ENCODE measurements at regions not wholly inside any gene's neighbourhood (a gene's known extent, or its start where the extent isn't known, plus 50 kb on each side); places are given as distances from the start of the nearest gene placed in this dataset.
"Not testable (repeated sequence)": the region's sequence is repeated elsewhere in the genome, so short reads cannot be mapped to it uniquely, and the experiment has no call there.

DNA sequence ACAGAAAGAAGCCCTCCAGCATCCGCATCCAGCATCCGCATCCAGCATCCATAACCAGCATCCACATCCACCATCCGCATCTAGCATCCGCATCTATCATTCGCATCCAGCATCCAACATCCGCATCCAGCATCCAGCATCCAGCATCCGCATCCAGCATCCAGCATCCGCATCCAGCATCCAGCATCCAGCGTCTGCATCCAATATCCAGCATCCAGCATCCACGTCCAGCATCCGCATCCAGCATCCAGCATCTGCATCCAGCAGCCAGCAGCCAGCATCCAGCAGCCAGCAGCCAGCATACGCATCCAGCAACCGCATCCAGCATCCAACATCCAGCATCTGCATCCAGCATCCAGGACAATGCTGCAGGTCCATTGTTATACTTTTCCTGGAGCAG is 671.0 kb upstream of the C16orf82 start:
- no peak for DNase-seq

DNA sequence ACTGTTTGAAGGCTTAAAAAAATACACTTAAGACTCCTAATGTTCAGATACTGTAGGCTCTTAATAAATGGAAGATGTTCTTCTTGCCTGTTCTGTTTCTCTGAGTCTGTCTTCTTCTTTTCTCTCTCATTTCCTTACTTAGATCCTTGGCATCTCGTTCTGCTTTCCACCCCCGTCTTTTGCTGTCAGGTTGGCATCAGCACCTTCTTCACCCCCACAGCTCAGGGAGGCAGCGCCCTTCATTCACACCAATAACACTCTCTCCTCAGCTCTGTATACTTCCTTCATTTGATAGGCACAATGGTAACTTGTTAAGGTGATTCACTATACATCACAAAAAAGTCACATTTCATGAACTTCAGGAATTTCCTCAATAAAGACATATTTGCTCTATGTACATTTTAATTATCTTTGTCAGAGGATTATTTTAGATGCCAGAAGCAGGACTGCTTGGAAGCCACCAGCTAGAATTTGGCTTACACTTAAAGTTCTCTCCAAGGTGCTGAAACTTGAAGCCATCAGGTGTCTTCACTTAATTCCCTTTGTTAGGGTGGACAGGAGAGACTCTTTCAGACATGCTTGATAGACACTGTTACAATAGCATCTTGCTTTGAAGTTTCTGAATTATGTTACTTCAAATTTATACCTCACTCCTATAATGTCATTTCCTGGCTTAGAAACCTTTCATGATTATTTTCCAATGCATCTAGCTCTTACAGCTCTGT is 670.1 kb upstream of the C16orf82 start:
- DNase-seq = no peak

- DNase-seq = no peak
Measured at GRCh38 chr16:26413780-26414179, 652.9 kb upstream of the C16orf82 start.

- DNase-seq = not testable (repeated sequence)
Measured at GRCh38 chr16:26419458-26419857, 647.3 kb upstream of the C16orf82 start.

DNA sequence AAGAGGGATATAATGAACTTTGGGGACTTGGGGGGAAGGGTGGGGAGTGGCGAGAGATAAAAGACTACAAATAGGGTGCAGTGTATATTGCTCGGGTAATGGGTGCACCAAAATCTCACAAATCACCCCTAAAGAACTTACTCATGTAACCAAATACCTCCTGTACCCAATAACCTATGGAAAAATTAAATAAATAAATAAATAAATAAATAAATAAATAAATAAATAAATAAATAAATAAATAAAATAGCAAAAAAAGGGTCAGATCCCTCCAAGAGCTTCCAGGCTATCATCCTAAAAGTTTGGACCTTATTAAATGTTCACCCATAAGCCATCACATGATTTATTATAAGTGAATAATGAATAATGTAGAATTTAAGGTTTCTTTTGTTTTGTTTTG is 636.1 kb upstream of the C16orf82 start:
- DNase-seq = no peak

DNA sequence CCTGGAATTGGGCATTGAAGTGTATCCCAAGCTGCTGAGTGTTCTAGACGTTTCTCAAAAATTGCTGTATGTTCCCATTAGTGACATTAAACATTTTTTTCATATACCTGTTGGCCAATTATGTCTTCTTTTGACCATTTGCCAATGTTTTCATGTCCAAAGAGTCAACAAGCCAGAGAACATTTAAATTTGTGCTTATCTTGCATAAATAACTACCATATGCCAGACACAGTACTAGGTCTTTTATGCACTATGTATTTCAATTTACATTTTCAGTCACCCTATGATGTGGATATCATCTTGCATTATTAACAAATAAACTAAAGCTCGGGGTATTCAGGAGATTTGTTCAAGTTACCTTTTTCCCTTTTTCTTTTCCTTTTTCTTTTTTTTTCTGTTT is 632.9 kb upstream of the C16orf82 start:
- no peak for DNase-seq

GRCh38 chr16:26441178-26441577 is 625.5 kb upstream of the C16orf82 start:
- DNase-seq = no peak

DNA sequence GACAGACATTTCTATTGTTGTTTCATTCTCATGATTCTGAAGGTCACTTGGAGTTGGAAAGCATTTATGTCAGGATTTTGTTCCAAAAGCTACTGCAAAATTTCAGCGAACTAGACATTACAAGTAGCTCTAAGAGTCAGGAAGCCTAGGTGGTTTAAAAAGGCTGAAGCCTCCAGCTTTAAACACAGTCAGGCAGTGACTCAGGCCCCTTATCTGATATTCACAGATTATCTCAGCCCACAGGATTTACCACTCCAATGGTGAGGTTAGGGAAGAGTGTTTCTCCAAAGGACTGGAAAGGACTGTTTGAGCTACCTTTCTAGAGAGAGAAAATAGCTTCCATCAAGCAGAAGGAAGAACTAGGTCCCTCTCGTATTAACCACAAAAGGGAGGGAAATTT is 624.4 kb upstream of the C16orf82 start:
- DNase-seq = no peak

DNA sequence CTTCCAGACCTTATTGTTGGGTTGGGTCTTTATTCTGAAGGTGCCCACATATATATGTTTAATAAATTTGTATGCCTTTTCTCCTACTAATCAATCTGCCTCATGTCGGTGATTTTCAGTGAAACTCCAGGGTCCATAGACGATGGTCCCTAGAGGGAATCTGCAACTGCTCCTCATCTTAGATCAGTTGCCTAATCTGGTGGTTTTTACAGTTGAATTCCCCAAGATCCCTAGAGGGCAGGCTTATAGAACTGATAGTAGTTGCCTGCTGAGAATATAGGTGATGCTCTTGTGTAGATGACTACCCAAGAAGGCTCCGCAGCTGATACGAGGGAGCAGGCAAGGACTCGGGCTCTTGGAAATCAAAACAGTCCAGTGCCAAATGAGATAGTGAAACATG is 619.2 kb upstream of the C16orf82 start:
- DNase-seq = no peak

GRCh38 chr16:26453215-26453614 is 613.5 kb upstream of the C16orf82 start:
- no peak for DNase-seq

GRCh38 chr16:26454102-26454501 is 612.6 kb upstream of the C16orf82 start:
- no peak for DNase-seq

DNA sequence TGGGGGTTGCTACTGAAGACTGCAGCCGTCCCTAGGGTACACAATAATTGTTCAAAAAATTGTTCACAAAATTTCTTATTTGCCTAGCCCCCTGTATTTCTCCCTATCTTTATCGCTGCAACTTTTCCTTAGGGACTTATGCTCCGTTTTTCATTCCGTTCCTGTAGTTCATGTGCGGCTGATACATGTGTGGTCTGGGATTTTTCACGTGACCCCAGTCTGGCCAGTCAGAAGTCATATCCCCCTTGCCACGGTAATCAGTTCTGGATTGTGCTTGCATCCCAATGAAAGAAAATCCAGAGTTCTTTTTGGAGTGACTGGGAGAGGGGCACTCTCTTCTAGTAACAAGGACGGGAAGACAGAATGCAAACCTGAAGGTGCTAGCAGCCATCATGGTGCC is 610.7 kb upstream of the C16orf82 start:
- DNase-seq = no peak

GRCh38 chr16:26457095-26457494 is 609.6 kb upstream of the C16orf82 start:
- DNase-seq = no peak

DNA sequence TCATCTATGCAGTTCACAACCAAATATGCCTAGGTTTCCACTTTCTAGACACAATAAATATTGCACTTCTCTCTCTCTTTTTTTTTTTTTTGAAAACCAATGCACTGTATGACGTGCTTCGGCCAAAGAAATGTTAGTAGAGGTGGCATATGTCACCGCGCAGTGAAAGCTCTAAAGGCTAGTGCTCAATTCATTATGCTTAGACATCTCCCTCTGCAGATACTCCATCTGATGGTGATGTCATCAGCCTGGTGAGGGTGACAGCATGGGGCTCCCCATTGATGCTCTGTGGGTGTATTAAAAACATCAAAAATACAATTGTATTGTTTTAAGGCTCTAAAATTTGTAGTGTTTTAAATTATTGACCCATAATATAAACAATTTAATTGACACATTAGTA is 608.8 kb upstream of the C16orf82 start:
- DNase-seq = no peak

DNA sequence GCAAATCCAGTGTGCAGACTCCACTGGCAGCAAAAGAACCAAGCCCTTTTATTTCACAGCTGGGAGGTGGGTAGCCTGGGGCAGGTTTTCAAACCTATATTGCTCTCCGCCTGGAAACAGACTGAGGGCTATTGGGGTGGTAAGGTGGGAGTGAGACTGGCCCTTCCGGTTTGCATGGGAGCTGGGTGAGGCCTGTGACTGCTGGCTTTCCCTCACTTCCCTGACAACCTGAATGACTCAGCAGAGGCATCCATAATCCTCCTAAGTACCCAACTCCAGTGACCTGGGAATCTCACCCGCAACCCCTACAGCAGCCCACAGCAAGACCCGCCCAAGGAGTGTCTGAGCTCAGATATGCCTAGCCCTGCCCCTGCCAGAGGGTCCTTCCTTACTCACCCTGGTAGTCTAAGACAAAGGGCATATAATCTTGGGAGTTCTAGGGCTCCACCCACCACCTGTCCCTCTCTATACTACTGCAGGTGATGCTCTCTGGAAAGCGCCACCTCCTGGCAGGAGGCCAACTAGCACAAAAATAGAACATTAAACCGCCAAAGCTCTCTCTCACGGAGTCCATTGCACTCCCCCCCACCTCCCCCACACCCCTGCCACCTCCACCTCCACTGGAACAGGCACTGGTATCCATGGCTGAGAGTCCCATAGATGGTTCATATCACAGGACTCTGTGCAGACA is 602.0 kb upstream of the C16orf82 start:
- DNase-seq = no peak

- DNase-seq = not testable (repeated sequence)
Measured at GRCh38 chr16:26474405-26474804, 592.3 kb upstream of the C16orf82 start.

- no peak for DNase-seq
Measured at GRCh38 chr16:26475596-26475995, 591.1 kb upstream of the C16orf82 start.

DNA sequence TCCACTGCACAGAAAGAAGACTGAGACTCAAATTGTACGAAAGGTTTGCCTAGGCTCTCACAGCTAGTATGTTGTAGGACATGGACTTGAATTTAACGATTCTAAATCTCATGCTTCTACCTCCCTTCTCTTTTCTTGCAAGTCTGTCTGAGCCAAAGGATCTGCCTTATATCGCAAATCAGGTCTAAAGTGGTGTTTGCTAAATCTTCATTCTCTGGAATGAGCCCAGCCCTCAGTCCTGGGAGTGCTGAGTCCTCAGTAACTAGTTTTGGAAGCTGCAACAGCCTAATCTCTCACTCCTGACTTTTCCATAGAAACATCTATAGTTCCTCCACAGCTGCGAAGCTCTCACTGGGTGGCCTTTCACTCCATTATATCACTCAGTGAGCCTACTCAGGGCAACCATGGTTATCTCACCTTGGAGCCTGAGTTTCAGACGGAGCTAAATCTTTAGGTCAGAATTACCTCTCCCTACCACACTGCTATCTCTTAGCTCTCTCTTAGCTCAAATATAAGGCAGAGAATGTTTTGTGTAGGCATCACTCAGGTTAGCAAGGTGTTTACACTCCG is 575.5 kb upstream of the C16orf82 start:
- DNase-seq = no peak

DNA sequence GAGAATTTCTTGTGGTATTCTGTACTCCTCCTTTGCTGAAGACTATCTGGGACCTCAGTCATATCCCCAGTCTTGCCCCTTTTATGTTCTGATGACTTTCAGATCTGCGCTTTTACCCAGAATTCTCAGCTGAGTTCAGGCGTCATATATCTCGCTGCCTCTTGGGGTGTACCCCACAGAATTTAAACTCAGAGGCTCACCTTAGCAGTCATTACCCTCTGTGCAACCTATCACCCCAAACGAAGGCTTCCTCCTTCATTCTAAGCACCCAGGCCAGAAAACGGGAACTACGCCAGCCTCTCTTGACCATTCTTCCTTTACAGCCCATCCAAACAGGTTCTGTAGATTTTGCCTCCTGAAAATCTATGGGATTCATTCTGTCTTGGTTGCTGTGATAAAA is 574.8 kb upstream of the C16orf82 start:
- DNase-seq = no peak

- no peak for DNase-seq
Measured at GRCh38 chr16:26493751-26494150, 573.0 kb upstream of the C16orf82 start.

GRCh38 chr16:26497896-26498295 is 568.8 kb upstream of the C16orf82 start:
- no peak for DNase-seq

GRCh38 chr16:26500326-26500725 is 566.4 kb upstream of the C16orf82 start:
- DNase-seq = no peak

DNA sequence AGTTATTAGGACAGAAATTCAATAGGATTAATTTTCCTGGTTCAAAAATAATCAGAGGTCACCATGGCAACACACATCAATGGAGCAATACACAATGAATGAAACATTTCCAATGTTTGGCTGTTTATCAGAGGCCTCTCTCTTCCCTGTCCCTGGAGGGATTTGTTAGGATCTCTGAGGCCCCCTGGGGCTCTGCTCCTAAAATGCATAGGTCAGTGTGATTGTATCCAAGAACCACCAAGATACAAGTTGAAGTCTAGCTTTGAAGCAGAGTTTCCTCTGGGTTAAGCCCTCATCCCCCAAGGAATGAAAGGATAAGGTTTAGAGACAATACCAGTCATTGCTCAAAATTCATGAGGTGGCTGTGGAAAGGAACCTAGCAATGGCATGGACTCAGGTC is 561.2 kb upstream of the C16orf82 start:
- no peak for DNase-seq

GRCh38 chr16:26508946-26509345 is 557.8 kb upstream of the C16orf82 start:
- DNase-seq = not testable (repeated sequence)

Measured in kidney glomerular epithelial cell (primary cell).